ENCODE measurements at regions not wholly inside any gene's neighbourhood (a gene's known extent, or its start where the extent isn't known, plus 50 kb on each side); places are given as distances from the start of the nearest gene placed in this dataset.

GRCh38 chr13:89936256-89936655 lies 1411.2 kb upstream of the MIR17HG start:
- no peak for DNase-seq

- DNase-seq, result no peak
Observed at GRCh38 chr13:89937420-89937819, 1410.1 kb upstream of the MIR17HG start.

GRCh38 chr13:89940383-89940782 lies 1407.1 kb upstream of the MIR17HG start:
- DNase-seq, result no peak

- DNase-seq, result no peak
Observed at GRCh38 chr13:89943139-89943538, 1404.3 kb upstream of the MIR17HG start.

- no peak for DNase-seq
Observed at GRCh38 chr13:89950225-89950624, 1397.3 kb upstream of the MIR17HG start.

GRCh38 chr13:89951341-89951740 lies 1396.1 kb upstream of the MIR17HG start:
- DNase-seq, result no peak

GRCh38 chr13:89953581-89953980 lies 1393.9 kb upstream of the MIR17HG start:
- DNase-seq, result no peak

- DNase-seq, result no peak
Observed at GRCh38 chr13:89955773-89956172, 1391.7 kb upstream of the MIR17HG start.

- DNase-seq, result no peak
Observed at GRCh38 chr13:89959074-89959473, 1388.4 kb upstream of the MIR17HG start.

GRCh38 chr13:89965252-89965651 lies 1382.2 kb upstream of the MIR17HG start:
- no peak for DNase-seq

- DNase-seq, result no peak
Observed at GRCh38 chr13:89966524-89966923, 1381.0 kb upstream of the MIR17HG start.

- DNase-seq, result no peak
Observed at GRCh38 chr13:89967701-89968100, 1379.8 kb upstream of the MIR17HG start.

GRCh38 chr13:89968470-89968869 lies 1379.0 kb upstream of the MIR17HG start:
- no peak for DNase-seq

- no peak for DNase-seq
Observed at GRCh38 chr13:89970353-89970709, 1377.2 kb upstream of the MIR17HG start.

- DNase-seq, result no peak
Observed at GRCh38 chr13:89977203-89977602, 1370.3 kb upstream of the MIR17HG start.

- no peak for DNase-seq
Observed at GRCh38 chr13:89980896-89981295, 1366.6 kb upstream of the MIR17HG start.

GRCh38 chr13:89982407-89983095 lies 1364.9 kb upstream of the MIR17HG start:
- DNase-seq, result no peak

GRCh38 chr13:89988206-89988605 lies 1359.3 kb upstream of the MIR17HG start:
- no peak for DNase-seq

GRCh38 chr13:90003566-90003965 lies 1343.9 kb upstream of the MIR17HG start:
- DNase-seq, result no peak

- no peak for DNase-seq
Observed at GRCh38 chr13:90008707-90009149, 1338.8 kb upstream of the MIR17HG start.

GRCh38 chr13:90014038-90014437 lies 1333.4 kb upstream of the MIR17HG start:
- DNase-seq, result no peak

- no peak for DNase-seq
Observed at GRCh38 chr13:90015565-90016507, 1331.7 kb upstream of the MIR17HG start.

- DNase-seq, result no peak
Observed at GRCh38 chr13:90016688-90017087, 1330.8 kb upstream of the MIR17HG start.

GRCh38 chr13:90020536-90021070 lies 1326.9 kb upstream of the MIR17HG start:
- DNase-seq, result no peak

All from SW 1271 (cell line).